H9 (cell line): ENCODE measurements at regions not wholly inside any gene's neighbourhood (a gene's known extent, or its start where the extent isn't known, plus 50 kb on each side); places are given as distances from the start of the nearest gene placed in this dataset.
"Not testable (repeated sequence)": the region's sequence is repeated elsewhere in the genome, so short reads cannot be mapped to it uniquely, and the experiment has no call there.

Experiments
- DNase-seq: peaks from one replicate; pipeline ENCODE4 v3.0.0-alpha.2; 2017
- H2AFZ ChIP-seq: one replicate; pipeline ENCODE4 v1.6.1; 2013; ENCODE audit warnings: mild to moderate bottlenecking, low read length, control low read depth, moderate library complexity
- H2AK5ac ChIP-seq: 2 replicates; pipeline ENCODE4 v1.6.1; 2013; ENCODE audit warnings: low read length, control low read depth, mixed read lengths; ENCODE audit not compliant: insufficient read length
- H2BK120ac ChIP-seq: one replicate; pipeline ENCODE4 v1.6.1; 2013; ENCODE audit warnings: low read depth, mild to moderate bottlenecking, low read length, control low read depth, inconsistent platforms; ENCODE audit not compliant: poor library complexity, severe bottlenecking
- H2BK12ac ChIP-seq: 2 replicates; pipeline ENCODE4 v1.6.1; 2013; ENCODE audit warnings: low read length, control low read depth, mixed read lengths, low read depth; ENCODE audit not compliant: insufficient read length
- H2BK15ac ChIP-seq: 2 replicates; pipeline ENCODE4 v1.6.1; 2013; ENCODE audit warnings: low read depth, low read length, control low read depth
- H2BK20ac ChIP-seq: one replicate; pipeline ENCODE4 v1.6.1; 2013; ENCODE audit warnings: low read depth, mild to moderate bottlenecking, low read length, control low read depth, inconsistent platforms; ENCODE audit not compliant: poor library complexity, severe bottlenecking
- H2BK5ac ChIP-seq: 2 replicates; pipeline ENCODE4 v1.6.1; 2013; ENCODE audit warnings: low read length, control low read depth, mixed read lengths; ENCODE audit not compliant: insufficient read length
- H3K14ac ChIP-seq: 2 replicates; pipeline ENCODE4 v1.6.1; 2013; ENCODE audit warnings: low read length, control low read depth; ENCODE audit not compliant: insufficient read depth
- H3K18ac ChIP-seq: 2 replicates; pipeline ENCODE4 v1.6.1; 2013; ENCODE audit warnings: low read depth, mild to moderate bottlenecking, mixed read lengths, low read length, control low read depth; ENCODE audit not compliant: insufficient read length
- H3K23ac ChIP-seq: 2 replicates; pipeline ENCODE4 v1.6.1; 2013; ENCODE audit warnings: low read length, control low read depth, mixed read lengths, low read depth; ENCODE audit not compliant: insufficient read length
- H3K23me2 ChIP-seq: 2 replicates; pipeline ENCODE4 v1.6.1; 2013; ENCODE audit warnings: low read depth, mild to moderate bottlenecking, mixed read lengths, low read length, control low read depth; ENCODE audit not compliant: insufficient read length, poor library complexity, severe bottlenecking
- H3K27ac ChIP-seq: 2 replicates; pipeline ENCODE4 v1.5.1; 2013; ENCODE audit warnings: low read length, control low read depth, mixed read lengths, low read depth; ENCODE audit not compliant: insufficient read length
- H3K27me3 ChIP-seq: 2 replicates; pipeline ENCODE4 v1.6.1; 2013; ENCODE audit warnings: low read length, control low read depth, inconsistent platforms; ENCODE audit not compliant: insufficient read depth
- H3K4ac ChIP-seq: 2 replicates; pipeline ENCODE4 v1.6.1; 2013; ENCODE audit warnings: low read depth, mild to moderate bottlenecking, control low read depth, inconsistent platforms, low read length, moderate library complexity
- H3K4me1 ChIP-seq: 2 replicates; pipeline ENCODE4 v1.6.1; 2013; ENCODE audit warnings: low read length, control low read depth, inconsistent platforms; ENCODE audit not compliant: insufficient read depth
- H3K4me2 ChIP-seq: 2 replicates; pipeline ENCODE4 v1.6.1; 2013; ENCODE audit warnings: low read length, control low read depth, mixed read lengths; ENCODE audit not compliant: insufficient read length, insufficient read depth
- H3K56ac ChIP-seq: 2 replicates; pipeline ENCODE4 v1.6.1; 2013; ENCODE audit warnings: low read depth, mild to moderate bottlenecking, mixed read lengths, low read length, control low read depth; ENCODE audit not compliant: insufficient read length
- H3K79me1 ChIP-seq: 2 replicates; pipeline ENCODE4 v1.6.1; 2013; ENCODE audit warnings: low read depth, mild to moderate bottlenecking, moderate library complexity, low read length, control low read depth, inconsistent platforms; ENCODE audit not compliant: insufficient read depth, poor library complexity, severe bottlenecking
- H3K79me2 ChIP-seq: 2 replicates; pipeline ENCODE4 v1.6.1; 2013; ENCODE audit warnings: low read length, control low read depth, inconsistent platforms; ENCODE audit not compliant: insufficient read depth
- H3K9ac ChIP-seq: 2 replicates; pipeline ENCODE4 v1.6.1; 2013; ENCODE audit warnings: low read length, control low read depth, mixed read lengths; ENCODE audit not compliant: insufficient read length; ENCODE audit errors: extremely low read depth
- H3K9me3 ChIP-seq: one replicate; pipeline ENCODE4 v1.6.1; 2013; ENCODE audit warnings: low read depth, low read length, inconsistent platforms; ENCODE audit not compliant: control insufficient read depth
- H3T11ph ChIP-seq: one replicate; pipeline ENCODE4 v1.6.1; 2013; ENCODE audit warnings: mild to moderate bottlenecking, low read length, control low read depth, inconsistent platforms
- H4K20me1 ChIP-seq: one replicate; pipeline ENCODE4 v1.6.1; 2013; ENCODE audit not compliant: control insufficient read depth, insufficient read length, insufficient read depth
- H4K5ac ChIP-seq: 2 replicates; pipeline ENCODE4 v1.6.1; 2013; ENCODE audit warnings: low read depth, mild to moderate bottlenecking, mixed read lengths, low read length, control low read depth; ENCODE audit not compliant: insufficient read length
- H4K8ac ChIP-seq: replicated peaks from 2 replicates; pipeline ENCODE4 v1.6.1; 2013; ENCODE audit warnings: low read length, control low read depth, mixed read lengths, low read depth; ENCODE audit not compliant: insufficient read length
- H4K91ac ChIP-seq: 2 replicates; pipeline ENCODE4 v1.6.1; 2013; ENCODE audit warnings: low read depth, mild to moderate bottlenecking, moderate library complexity, mixed read lengths, low read length, control low read depth; ENCODE audit not compliant: insufficient read length
- H3K27ac Mint-ChIP-seq, 3 experiments: 2 replicates in 2 of 3; 3 replicates in 1 of 3; pipeline ENCODE4 v1.8.0; 2020 to 2021; ENCODE audit warnings: mixed read lengths in 3 of 3, mild to moderate bottlenecking in 1 of 3, moderate library complexity in 1 of 3
- H3K27me3 Mint-ChIP-seq: 2 replicates; pipeline ENCODE4 v1.8.0; 2021; ENCODE audit warnings: low read depth, mild to moderate bottlenecking, moderate library complexity, mixed read lengths
- H3K36me3 Mint-ChIP-seq, 3 experiments: 2 replicates in 2 of 3; 3 replicates in 1 of 3; pipeline ENCODE4 v1.8.0; 2020 to 2021; ENCODE audit warnings: low read depth in 3 of 3, mixed read lengths in 3 of 3; ENCODE audit not compliant: insufficient read depth in 1 of 3
- H3K4me1 Mint-ChIP-seq, 2 experiments: 2 replicates each; pipeline ENCODE4 v1.8.0; 2020; ENCODE audit warnings: mixed read lengths in 2 of 2
- H3K4me3 Mint-ChIP-seq, 2 experiments: 2 replicates in 1 of 2; 3 replicates in 1 of 2; pipeline ENCODE4 v1.8.0; 2020 to 2021; ENCODE audit warnings: mild to moderate bottlenecking in 2 of 2, mixed read lengths in 2 of 2, moderate library complexity in 1 of 2
- H3K9me3 Mint-ChIP-seq, 2 experiments: 2 replicates in 1 of 2; 3 replicates in 1 of 2; pipeline ENCODE4 v1.8.0; 2020; ENCODE audit warnings: mild to moderate bottlenecking in 2 of 2, mixed read lengths in 2 of 2, moderate library complexity in 1 of 2
- CTCF ChIP-seq: fragments of 200-600 bp; sonication (generic); conservative IDR thresholded peaks from 3 replicates; pipeline ENCODE4 v1.8.0; 2021; ENCODE audit warnings: antibody characterized with exemption, mild to moderate bottlenecking
- WGBS: extraction: QIAGEN DNeasy Blood & Tissue Kit; methylation state at CpG from one replicate; pipeline ENCODE4 v1.1.7; 2013; ENCODE audit warnings: missing lambda C conversion rate, low lambda C conversion rate, mixed read lengths; ENCODE audit not compliant: insufficient read length; ENCODE audit errors: extremely low coverage; 5-methylcytosine and 5-hydroxymethylcytosine counted together

- H3K36me3 Mint-ChIP-seq = peaks cover 0 to 2% (median 2%) of the 10 kb centered on the region in 3 experiments; a peak in 2 of 7 replicates
- H2BK20ac ChIP-seq = no peak overlapping the region
- no peak for DNase-seq
- H3K27me3 Mint-ChIP-seq = no peaks in the 10 kb centered on the region
- no peak overlapping the region for H3K4ac ChIP-seq
- H3K9ac ChIP-seq = no peak overlapping the region
- no peak overlapping the region for H2BK15ac ChIP-seq
- H3K27me3 ChIP-seq = no peaks in the 10 kb centered on the region
- no CpG with 5 or more reads among the region's 5 CpGs for WGBS
- no peak overlapping the region for H2BK5ac ChIP-seq
- H3K9me3 Mint-ChIP-seq = no peaks in the 10 kb centered on the region; a peak in 1 of 5 replicates
- no peak overlapping the region for H2AK5ac ChIP-seq
- H2BK120ac ChIP-seq = no peak overlapping the region
- no peaks in the 10 kb centered on the region for H3K23me2 ChIP-seq
- H3K4me1 ChIP-seq = no peaks in the 10 kb centered on the region
- no peak overlapping the region for H3K27ac ChIP-seq
- H3K4me2 ChIP-seq = no peak overlapping the region
- H3K4me1 Mint-ChIP-seq = peaks cover 0 to 3% of the 10 kb centered on the region in 2 experiments; a peak in 2 of 4 replicates
- no peak overlapping the region for H3K23ac ChIP-seq
- no peak overlapping the region for H3K18ac ChIP-seq
- no peak overlapping the region for H4K5ac ChIP-seq
- H3K79me2 ChIP-seq = no peaks in the 10 kb centered on the region
- no peak overlapping the region for H3K56ac ChIP-seq
- peak overlapping the region in 2 of 3 experiments; percentile 30 to 68; a peak in 2 of 7 replicates for H3K27ac Mint-ChIP-seq
- peaks cover 3% of the 10 kb centered on the region for H3K79me1 ChIP-seq
- H4K91ac ChIP-seq = no peak overlapping the region
- no peak overlapping the region for H3T11ph ChIP-seq
- H3K4me3 Mint-ChIP-seq = no peak overlapping the region
- no peak for TF ChIP-seq CTCF
- H3K14ac ChIP-seq = no peak overlapping the region
- H4K8ac ChIP-seq = no peak overlapping the region
- no peaks in the 10 kb centered on the region for H3K9me3 ChIP-seq
- H4K20me1 ChIP-seq = no peaks in the 10 kb centered on the region
- no peak overlapping the region for H2BK12ac ChIP-seq
- H2AFZ ChIP-seq = no peak overlapping the region
Measured at GRCh38 chr10:21036757-21037156, 139.6 kb upstream of the NEBL start.

DNA sequence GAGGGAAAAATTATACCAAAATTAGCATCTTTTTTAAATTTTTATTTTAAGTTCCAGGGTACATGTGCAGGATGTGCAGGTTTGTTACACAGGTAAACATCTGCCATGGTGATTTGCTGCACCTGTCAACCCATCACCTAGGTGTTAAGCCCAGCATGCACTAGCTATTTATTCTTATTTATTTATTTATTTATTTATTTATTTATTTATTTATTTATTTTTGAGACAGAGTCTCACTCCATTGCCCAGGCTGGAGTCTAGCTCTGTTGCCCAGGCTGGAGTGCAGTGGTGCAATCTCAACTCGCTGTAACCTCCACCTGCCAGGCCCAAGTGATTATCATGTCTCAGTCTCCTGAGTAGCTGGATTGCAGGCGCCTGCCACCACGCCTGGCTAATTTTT lies 137.7 kb upstream of the NEBL start:
- not testable (repeated sequence) for H3K4me1 ChIP-seq, H3K9ac ChIP-seq, H2BK12ac ChIP-seq, H3K79me1 ChIP-seq, H3K23me2 ChIP-seq, H2AFZ ChIP-seq, H3K27me3 ChIP-seq, H3K27ac Mint-ChIP-seq, H2AK5ac ChIP-seq, DNase-seq, H3K4me1 Mint-ChIP-seq, H3K56ac ChIP-seq, H3T11ph ChIP-seq, H3K9me3 Mint-ChIP-seq, H2BK120ac ChIP-seq, H3K36me3 Mint-ChIP-seq, H3K79me2 ChIP-seq, H3K27ac ChIP-seq, H3K27me3 Mint-ChIP-seq, H4K91ac ChIP-seq, H3K4ac ChIP-seq, H3K9me3 ChIP-seq, H4K8ac ChIP-seq, H3K4me2 ChIP-seq, H2BK20ac ChIP-seq, H2BK5ac ChIP-seq, H2BK15ac ChIP-seq, H3K4me3 Mint-ChIP-seq, H3K14ac ChIP-seq, H4K20me1 ChIP-seq, H3K18ac ChIP-seq, H3K23ac ChIP-seq, H4K5ac ChIP-seq
- WGBS = no CpG with 5 or more reads among the region's 3 CpGs
